MM.1S (cell line): ENCODE measurements at regions not wholly inside any gene's neighbourhood (a gene's known extent, or its start where the extent isn't known, plus 50 kb on each side); places are given as distances from the start of the nearest gene placed in this dataset.
A peak's percentile ranks its signal among the peaks of the same experiment; 100 is the strongest.

ENCODE experiments used
- DNase-seq: peaks from one replicate; pipeline ENCODE4 v3.0.0-alpha.2; 2015
- H2AFZ ChIP-seq: fragments of 300-600 bp; sonication (generic); 2 replicates; pipeline ENCODE4 v1.6.0; 2016; ENCODE audit warnings: antibody characterized with exemption, low read length
- H3F3A ChIP-seq: fragments of 300-600 bp; sonication (generic); 2 replicates; pipeline ENCODE4 v1.6.1; 2016; ENCODE audit warnings: mild to moderate bottlenecking, antibody characterized with exemption, low read length, moderate library complexity, mixed read lengths; ENCODE audit not compliant: insufficient read depth
- H3K27ac ChIP-seq: fragments of 300-600 bp; sonication (generic); 2 replicates; pipeline ENCODE4 v1.5.1; 2016; ENCODE audit warnings: mild to moderate bottlenecking, low read length
- H3K27me3 ChIP-seq: fragments of 300-600 bp; sonication (generic); replicated peaks from 2 replicates; pipeline ENCODE4 v1.6.0; 2016; ENCODE audit warnings: low read length; ENCODE audit not compliant: insufficient read depth
- H3K36me3 ChIP-seq: fragments of 300-600 bp; sonication (generic); replicated peaks from 2 replicates; pipeline ENCODE4 v1.6.1; 2016; ENCODE audit warnings: mild to moderate bottlenecking, low read length, mixed read lengths; ENCODE audit not compliant: insufficient read depth
- H3K4me1 ChIP-seq: fragments of 300-600 bp; sonication (generic); 2 replicates; pipeline ENCODE4 v1.6.1; 2016; ENCODE audit warnings: low read length, mixed read lengths
- H3K4me2 ChIP-seq: fragments of 300-600 bp; sonication (generic); 2 replicates; pipeline ENCODE4 v1.6.0; 2016; ENCODE audit warnings: low read depth, low read length
- H3K4me3 ChIP-seq: fragments of 300-600 bp; sonication (generic); 2 replicates; pipeline ENCODE4 v1.5.1; 2016; ENCODE audit warnings: low read length, mixed read lengths
- H3K79me2 ChIP-seq: fragments of 300-600 bp; sonication (generic); 2 replicates; pipeline ENCODE4 v1.6.1; 2016; ENCODE audit warnings: mixed run types, low read length, mixed read lengths
- H3K9ac ChIP-seq: fragments of 300-600 bp; sonication (generic); 2 replicates; pipeline ENCODE4 v1.6.1; 2016; ENCODE audit warnings: low read length, mixed read lengths
- H3K9me2 ChIP-seq: fragments of 300-600 bp; sonication (generic); replicated peaks from 2 replicates; pipeline ENCODE4 v1.6.1; 2016; ENCODE audit warnings: mild to moderate bottlenecking, low read length, mixed read lengths; ENCODE audit not compliant: insufficient read depth
- H3K9me3 ChIP-seq: fragments of 300-600 bp; sonication (generic); replicated peaks from 2 replicates; pipeline ENCODE4 v1.6.1; 2016; ENCODE audit warnings: mild to moderate bottlenecking, low read length, mixed read lengths; ENCODE audit not compliant: insufficient read depth
- H4K20me1 ChIP-seq: fragments of 300-600 bp; sonication (generic); 2 replicates; pipeline ENCODE4 v1.6.1; 2016; ENCODE audit warnings: mild to moderate bottlenecking, low read length, moderate library complexity, mixed read lengths; ENCODE audit not compliant: insufficient read depth
- EZH2 ChIP-seq: fragments of 300-600 bp; sonication (generic); optimal IDR thresholded peaks from 2 replicates; pipeline ENCODE3; 2017; ENCODE audit warnings: low read depth, mild to moderate bottlenecking, antibody characterized with exemption, low read length, mixed read lengths
- EZH2phosphoT487 ChIP-seq: fragments of 300-600 bp; sonication (generic); IDR thresholded peaks from 2 replicates; pipeline ENCODE4 v1.6.1; 2018; ENCODE audit warnings: antibody characterized with exemption, low read length
- TF ChIP-seq, protein P1 (sequence below): fragments of 300-600 bp; sonication (generic); IDR thresholded peaks from 2 replicates; pipeline ENCODE4 v1.5.1; 2016; ENCODE audit warnings: antibody characterized with exemption, low read length, mixed read lengths

DNA sequence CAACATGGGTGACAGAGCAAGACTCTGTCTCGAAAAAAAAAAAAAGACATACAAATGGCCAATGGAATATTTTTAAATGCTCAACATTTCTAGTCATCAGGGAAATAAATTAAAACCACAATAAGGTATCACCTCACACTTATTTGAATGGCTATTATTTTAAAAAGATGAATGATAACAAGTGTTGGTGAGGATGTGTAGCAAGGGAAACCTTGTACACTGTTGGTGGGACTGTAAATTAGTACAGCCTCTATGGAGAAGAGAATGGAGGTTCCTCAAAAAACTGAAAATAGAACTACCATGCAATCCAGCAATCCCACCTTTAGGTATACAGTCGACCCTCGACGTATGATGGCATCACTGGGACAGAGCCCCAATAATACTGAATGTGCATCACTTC lies 65.4 kb upstream of the DIP2C start:
- no peaks in the 10 kb centered on the region for H3K9me2 ChIP-seq
- no peaks in the 10 kb centered on the region for H3K9me3 ChIP-seq
- H3K27ac ChIP-seq: no peak overlapping the region
- H3K4me1 ChIP-seq: peaks cover 10% of the 10 kb centered on the region
- H3K9ac ChIP-seq: no peak overlapping the region
- DNase-seq: no peak
- H3K4me2 ChIP-seq: no peak overlapping the region
- no peaks in the 10 kb centered on the region for H3K79me2 ChIP-seq
- H4K20me1 ChIP-seq: no peaks in the 10 kb centered on the region
- TF ChIP-seq EZH2phosphoT487 (no peak), EZH2 (no peak)
- TF ChIP-seq, protein P1, sequence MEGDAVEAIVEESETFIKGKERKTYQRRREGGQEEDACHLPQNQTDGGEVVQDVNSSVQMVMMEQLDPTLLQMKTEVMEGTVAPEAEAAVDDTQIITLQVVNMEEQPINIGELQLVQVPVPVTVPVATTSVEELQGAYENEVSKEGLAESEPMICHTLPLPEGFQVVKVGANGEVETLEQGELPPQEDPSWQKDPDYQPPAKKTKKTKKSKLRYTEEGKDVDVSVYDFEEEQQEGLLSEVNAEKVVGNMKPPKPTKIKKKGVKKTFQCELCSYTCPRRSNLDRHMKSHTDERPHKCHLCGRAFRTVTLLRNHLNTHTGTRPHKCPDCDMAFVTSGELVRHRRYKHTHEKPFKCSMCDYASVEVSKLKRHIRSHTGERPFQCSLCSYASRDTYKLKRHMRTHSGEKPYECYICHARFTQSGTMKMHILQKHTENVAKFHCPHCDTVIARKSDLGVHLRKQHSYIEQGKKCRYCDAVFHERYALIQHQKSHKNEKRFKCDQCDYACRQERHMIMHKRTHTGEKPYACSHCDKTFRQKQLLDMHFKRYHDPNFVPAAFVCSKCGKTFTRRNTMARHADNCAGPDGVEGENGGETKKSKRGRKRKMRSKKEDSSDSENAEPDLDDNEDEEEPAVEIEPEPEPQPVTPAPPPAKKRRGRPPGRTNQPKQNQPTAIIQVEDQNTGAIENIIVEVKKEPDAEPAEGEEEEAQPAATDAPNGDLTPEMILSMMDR: no peak
- no peaks in the 10 kb centered on the region for H3F3A ChIP-seq
- no peak overlapping the region for H2AFZ ChIP-seq
- H3K36me3 ChIP-seq: no peaks in the 10 kb centered on the region
- no peak overlapping the region for H3K4me3 ChIP-seq
- no peaks in the 10 kb centered on the region for H3K27me3 ChIP-seq

DNA sequence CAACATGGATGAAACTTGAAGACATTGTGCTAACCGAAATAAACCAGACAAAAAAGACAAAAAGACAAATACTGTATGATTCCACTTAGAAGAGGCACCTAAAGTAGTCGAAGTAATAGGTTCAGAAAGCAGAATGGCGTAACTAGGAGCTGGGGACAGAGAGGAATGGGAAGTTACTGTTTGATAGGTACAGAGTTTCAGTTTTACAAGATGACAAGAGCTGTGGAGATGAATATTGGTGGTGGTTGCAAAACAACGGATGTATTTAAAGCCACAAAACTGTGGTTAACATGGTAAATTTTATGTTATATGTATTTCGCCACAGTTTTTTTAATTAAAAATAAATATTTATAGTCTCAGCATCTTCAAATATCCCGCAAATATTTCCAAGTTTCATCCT lies 64.1 kb upstream of the DIP2C start:
- H3K36me3 ChIP-seq: no peaks in the 10 kb centered on the region
- no peak overlapping the region for H2AFZ ChIP-seq
- H3K27me3 ChIP-seq: no peaks in the 10 kb centered on the region
- no peaks in the 10 kb centered on the region for H3K9me3 ChIP-seq
- H3K79me2 ChIP-seq: no peaks in the 10 kb centered on the region
- no peak for TF ChIP-seq EZH2
- TF ChIP-seq, protein P1: no peak
- no peak overlapping the region for H3K27ac ChIP-seq
- H3F3A ChIP-seq: no peaks in the 10 kb centered on the region
- no peak overlapping the region for H3K4me2 ChIP-seq
- peak; percentile 17 for DNase-seq
- no peak overlapping the region for H3K9ac ChIP-seq
- no peak overlapping the region for H3K4me3 ChIP-seq
- no peaks in the 10 kb centered on the region for H4K20me1 ChIP-seq
- no peaks in the 10 kb centered on the region for H3K9me2 ChIP-seq
- H3K4me1 ChIP-seq: 0 out of 2 replicates have a peak, but pooled peaks cover 3% of the 10 kb centered on the region

DNA sequence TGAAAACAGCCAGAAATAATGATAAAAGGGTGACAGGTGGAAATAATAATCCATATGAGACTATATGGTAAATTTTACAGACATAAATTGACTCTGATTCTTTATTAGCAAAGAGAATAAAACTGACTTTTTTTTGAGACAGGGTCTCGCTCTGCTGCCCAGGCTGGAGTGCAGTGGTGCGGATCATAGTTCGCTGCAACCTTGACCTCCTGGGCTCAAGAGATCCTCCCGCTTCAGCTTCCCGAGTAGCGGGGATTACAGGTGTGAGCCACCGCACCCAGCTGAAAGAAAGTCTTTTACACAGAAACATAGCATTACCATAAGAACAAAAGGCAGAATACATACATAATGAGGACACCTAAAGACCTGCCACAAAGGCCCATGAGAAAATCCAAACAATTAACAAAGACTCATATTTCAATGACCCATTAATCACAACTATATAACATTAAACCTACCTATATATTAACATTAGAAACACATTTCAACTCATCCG lies 51.5 kb upstream of the DIP2C start:
- Histone ChIP-seq H3K27me3 (no peaks in the 10 kb centered on the region), H3K4me1 (no peaks in the 10 kb centered on the region), H3K9me2 (no peaks in the 10 kb centered on the region), H3K79me2 (no peaks in the 10 kb centered on the region), H2AFZ (no peak overlapping the region), H3K4me2 (no peak overlapping the region), H3K4me3 (no peak overlapping the region), H3F3A (no peaks in the 10 kb centered on the region), H3K9ac (no peak overlapping the region), H3K36me3 (no peaks in the 10 kb centered on the region), H3K27ac (no peak overlapping the region), H4K20me1 (no peaks in the 10 kb centered on the region), H3K9me3 (no peaks in the 10 kb centered on the region)
- TF ChIP-seq EZH2 (no peak), EZH2phosphoT487 (no peak)
- TF ChIP-seq, protein P1: no peak
- DNase-seq: no peak
